GM23338 (cell line): ENCODE measurements at regions not wholly inside any gene's neighbourhood (a gene's known extent, or its start where the extent isn't known, plus 50 kb on each side); places are given as distances from the start of the nearest gene placed in this dataset.

Experiments used
- CREB1 ChIP-seq: fragments of 250-450 bp; sonication (Bioruptor Pico); IDR thresholded peaks from 2 replicates; pipeline ENCODE4 v1.5.0; 2020; ENCODE audit warnings: low read depth, mild to moderate bottlenecking, moderate library complexity
- EZH2 ChIP-seq: fragments of 200-600 bp; sonication (generic); IDR thresholded peaks from one replicate; pipeline ENCODE4 v1.8.0; 2017; ENCODE audit warnings: antibody characterized with exemption, mild to moderate bottlenecking, low read depth; ENCODE audit not compliant: unreplicated experiment
- POLR2AphosphoS5 ChIP-seq: IDR thresholded peaks from 2 replicates; pipeline ENCODE4 v1.6.1; 2016; ENCODE audit warnings: antibody characterized with exemption, low read depth
- TF ChIP-seq, protein P1 (sequence below), 2 experiments: fragments of 200-600 bp in 1 of 2; sonication (generic) in 1 of 2; conservative IDR thresholded peaks; 2 replicates each; pipeline versions ENCODE4 v1.5.1 to v1.6.1; 2016 to 2017; ENCODE audit warnings: antibody characterized with exemption in 2 of 2, low read depth in 2 of 2, mild to moderate bottlenecking in 2 of 2, moderate library complexity in 1 of 2
- TF ChIP-seq, protein P2 (sequence below): IDR thresholded peaks from one replicate; pipeline ENCODE4 v1.6.1; 2018; ENCODE audit warnings: antibody characterized with exemption; ENCODE audit not compliant: unreplicated experiment

DNA sequence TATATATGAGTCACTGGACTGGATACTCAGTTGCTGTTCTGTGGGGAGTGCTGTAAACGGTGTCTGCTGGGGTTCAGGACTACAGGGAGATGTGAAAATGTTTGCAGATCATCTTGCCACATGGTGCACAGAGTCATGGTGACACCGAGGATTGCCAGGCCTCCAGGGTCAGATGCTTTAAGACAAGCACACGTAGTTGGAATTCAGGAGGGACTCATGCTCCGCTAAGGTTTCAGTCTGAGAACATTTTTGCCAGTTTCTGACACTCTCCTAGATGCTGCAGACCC is 211.3 kb downstream of the CXCL12 start:
- TF ChIP-seq, protein P1, sequence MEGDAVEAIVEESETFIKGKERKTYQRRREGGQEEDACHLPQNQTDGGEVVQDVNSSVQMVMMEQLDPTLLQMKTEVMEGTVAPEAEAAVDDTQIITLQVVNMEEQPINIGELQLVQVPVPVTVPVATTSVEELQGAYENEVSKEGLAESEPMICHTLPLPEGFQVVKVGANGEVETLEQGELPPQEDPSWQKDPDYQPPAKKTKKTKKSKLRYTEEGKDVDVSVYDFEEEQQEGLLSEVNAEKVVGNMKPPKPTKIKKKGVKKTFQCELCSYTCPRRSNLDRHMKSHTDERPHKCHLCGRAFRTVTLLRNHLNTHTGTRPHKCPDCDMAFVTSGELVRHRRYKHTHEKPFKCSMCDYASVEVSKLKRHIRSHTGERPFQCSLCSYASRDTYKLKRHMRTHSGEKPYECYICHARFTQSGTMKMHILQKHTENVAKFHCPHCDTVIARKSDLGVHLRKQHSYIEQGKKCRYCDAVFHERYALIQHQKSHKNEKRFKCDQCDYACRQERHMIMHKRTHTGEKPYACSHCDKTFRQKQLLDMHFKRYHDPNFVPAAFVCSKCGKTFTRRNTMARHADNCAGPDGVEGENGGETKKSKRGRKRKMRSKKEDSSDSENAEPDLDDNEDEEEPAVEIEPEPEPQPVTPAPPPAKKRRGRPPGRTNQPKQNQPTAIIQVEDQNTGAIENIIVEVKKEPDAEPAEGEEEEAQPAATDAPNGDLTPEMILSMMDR (conservative IDR thresholded peaks at IDR 0.05; ENCODE audit: low read depth in 2 of 2), result no peak
- TF ChIP-seq CREB1 (no peak), POLR2AphosphoS5 (no peak), EZH2 (no peak)
- TF ChIP-seq, protein P2, sequence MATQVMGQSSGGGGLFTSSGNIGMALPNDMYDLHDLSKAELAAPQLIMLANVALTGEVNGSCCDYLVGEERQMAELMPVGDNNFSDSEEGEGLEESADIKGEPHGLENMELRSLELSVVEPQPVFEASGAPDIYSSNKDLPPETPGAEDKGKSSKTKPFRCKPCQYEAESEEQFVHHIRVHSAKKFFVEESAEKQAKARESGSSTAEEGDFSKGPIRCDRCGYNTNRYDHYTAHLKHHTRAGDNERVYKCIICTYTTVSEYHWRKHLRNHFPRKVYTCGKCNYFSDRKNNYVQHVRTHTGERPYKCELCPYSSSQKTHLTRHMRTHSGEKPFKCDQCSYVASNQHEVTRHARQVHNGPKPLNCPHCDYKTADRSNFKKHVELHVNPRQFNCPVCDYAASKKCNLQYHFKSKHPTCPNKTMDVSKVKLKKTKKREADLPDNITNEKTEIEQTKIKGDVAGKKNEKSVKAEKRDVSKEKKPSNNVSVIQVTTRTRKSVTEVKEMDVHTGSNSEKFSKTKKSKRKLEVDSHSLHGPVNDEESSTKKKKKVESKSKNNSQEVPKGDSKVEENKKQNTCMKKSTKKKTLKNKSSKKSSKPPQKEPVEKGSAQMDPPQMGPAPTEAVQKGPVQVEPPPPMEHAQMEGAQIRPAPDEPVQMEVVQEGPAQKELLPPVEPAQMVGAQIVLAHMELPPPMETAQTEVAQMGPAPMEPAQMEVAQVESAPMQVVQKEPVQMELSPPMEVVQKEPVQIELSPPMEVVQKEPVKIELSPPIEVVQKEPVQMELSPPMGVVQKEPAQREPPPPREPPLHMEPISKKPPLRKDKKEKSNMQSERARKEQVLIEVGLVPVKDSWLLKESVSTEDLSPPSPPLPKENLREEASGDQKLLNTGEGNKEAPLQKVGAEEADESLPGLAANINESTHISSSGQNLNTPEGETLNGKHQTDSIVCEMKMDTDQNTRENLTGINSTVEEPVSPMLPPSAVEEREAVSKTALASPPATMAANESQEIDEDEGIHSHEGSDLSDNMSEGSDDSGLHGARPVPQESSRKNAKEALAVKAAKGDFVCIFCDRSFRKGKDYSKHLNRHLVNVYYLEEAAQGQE, result no peak
